ENCODE measurements at regions not wholly inside any gene's neighbourhood (a gene's known extent, or its start where the extent isn't known, plus 50 kb on each side); places are given as distances from the start of the nearest gene placed in this dataset.

GRCh38 chr4:179692222-179692621 lies 2250.0 kb upstream of the AGA start:
- no CpG with 5 or more reads among the region's 1 CpG for WGBS (ENCODE audit: insufficient coverage)
- no peaks in the 10 kb centered on the region for H3K9me3 ChIP-seq (replicated peaks in 1 of 2; ENCODE audit: control insufficient read depth in 1 of 2, insufficient read depth in 1 of 2, low read length in 2 of 2)
- no peaks in the 10 kb centered on the region for H3K4me1 Mint-ChIP-seq

DNA sequence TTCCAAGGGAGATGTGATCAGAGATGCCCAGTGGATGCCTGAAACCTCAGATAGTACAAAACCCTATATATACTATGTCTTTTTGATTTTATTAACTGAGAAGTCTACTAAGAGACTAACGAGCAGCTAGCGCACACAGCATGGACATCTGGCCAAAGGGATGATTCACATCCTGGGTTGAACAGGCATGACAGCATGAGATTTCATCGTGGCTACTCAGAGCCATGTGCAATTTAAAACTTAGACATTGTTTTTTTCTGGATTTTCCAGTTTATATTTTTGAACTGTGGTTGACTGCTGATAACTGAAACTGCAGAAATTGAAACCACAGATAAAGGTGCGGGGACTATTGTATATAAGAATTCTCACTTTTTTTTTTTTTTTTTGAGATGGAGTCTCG lies 2252.9 kb upstream of the AGA start:
- Histone ChIP-seq H2AFZ (ENCODE audit: insufficient read depth, low read depth, low read length, poor library complexity, severe bottlenecking) (no peak overlapping the region), H3K4me1 (ENCODE audit: control insufficient read depth in 1 of 2, insufficient read depth in 2 of 2, low read length in 2 of 2) (no peaks in the 10 kb centered on the region), H3K27me3 (ENCODE audit: control insufficient read depth in 2 of 2, insufficient read depth in 2 of 2, low read length in 2 of 2) (no peaks in the 10 kb centered on the region), H3K79me2 (ENCODE audit: insufficient read depth, low read length) (no peaks in the 10 kb centered on the region), H3K9ac (ENCODE audit: insufficient read depth, low read length, poor library complexity, severe bottlenecking) (no peak overlapping the region), H3K4me3 (replicated peaks in 1 of 3; ENCODE audit: low read depth in 2 of 3, low read length in 3 of 3) (no peak overlapping the region), H3K36me3 (replicated peaks in 1 of 2; ENCODE audit: control insufficient read depth in 1 of 2, insufficient read depth in 2 of 2, low read length in 2 of 2) (no peaks in the 10 kb centered on the region), H3K4me2 (replicated peaks; ENCODE audit: extremely low read depth, low read length, poor library complexity, severe bottlenecking) (no peak overlapping the region), H3K9me3 (replicated peaks in 1 of 2; ENCODE audit: control insufficient read depth in 1 of 2, insufficient read depth in 1 of 2, low read length in 2 of 2) (no peaks in the 10 kb centered on the region), H3K27ac (ENCODE audit: low read depth in 1 of 2, low read length in 2 of 2) (no peak overlapping the region), H4K20me1 (ENCODE audit: insufficient read depth, low read length) (no peaks in the 10 kb centered on the region)
- DNase-seq = no peak
- TF ChIP-seq CTCF (IDR thresholded peaks at IDR 0.05) = no peak
- WGBS (ENCODE audit: insufficient coverage) = 81% methylated on average over 3 of the region's 5 CpGs
- Mint-ChIP-seq H3K27ac (no peak overlapping the region), H3K4me3 (no peak overlapping the region), H3K9me3 (peaks cover 0 to 7% (median 2%) of the 10 kb centered on the region in 7 donors), H3K4me1 (no peaks in the 10 kb centered on the region), H3K36me3 (no peaks in the 10 kb centered on the region), H3K27me3 (ENCODE audit: low read depth in 3 of 3) (no peaks in the 10 kb centered on the region)
- intact Hi-C loops (cut with micrococcal nuclease) = no loop called here

More at GRCh38 chr4:179692222-179692621, 2250.0 kb upstream of the AGA start:
- Histone ChIP-seq H3K4me3 (replicated peaks in 1 of 3; ENCODE audit: low read depth in 2 of 3, low read length in 3 of 3) (no peak overlapping the region), H4K20me1 (ENCODE audit: insufficient read depth, low read length) (no peaks in the 10 kb centered on the region), H3K4me2 (replicated peaks; ENCODE audit: extremely low read depth, low read length, poor library complexity, severe bottlenecking) (no peak overlapping the region), H3K27me3 (ENCODE audit: control insufficient read depth in 2 of 2, insufficient read depth in 2 of 2, low read length in 2 of 2) (no peaks in the 10 kb centered on the region), H3K27ac (ENCODE audit: low read depth in 1 of 2, low read length in 2 of 2) (no peak overlapping the region), H2AFZ (ENCODE audit: insufficient read depth, low read depth, low read length, poor library complexity, severe bottlenecking) (no peak overlapping the region), H3K36me3 (replicated peaks in 1 of 2; ENCODE audit: control insufficient read depth in 1 of 2, insufficient read depth in 2 of 2, low read length in 2 of 2) (no peaks in the 10 kb centered on the region), H3K4me1 (ENCODE audit: control insufficient read depth in 1 of 2, insufficient read depth in 2 of 2, low read length in 2 of 2) (no peaks in the 10 kb centered on the region), H3K9ac (ENCODE audit: insufficient read depth, low read length, poor library complexity, severe bottlenecking) (no peak overlapping the region), H3K79me2 (ENCODE audit: insufficient read depth, low read length) (no peaks in the 10 kb centered on the region)
- intact Hi-C loops (cut with micrococcal nuclease) = no loop called here
- no peak overlapping the region for H3K4me3 Mint-ChIP-seq
- no peaks in the 10 kb centered on the region for H3K27me3 Mint-ChIP-seq (ENCODE audit: low read depth in 3 of 3)
- no peaks in the 10 kb centered on the region for H3K36me3 Mint-ChIP-seq
- DNase-seq = no peak
- peaks cover 0 to 7% (median 2%) of the 10 kb centered on the region in 7 donors for H3K9me3 Mint-ChIP-seq
- no peak for TF ChIP-seq CTCF (IDR thresholded peaks at IDR 0.05)
- H3K27ac Mint-ChIP-seq = no peak overlapping the region

All from CD14-positive monocyte (primary cell).